ENCODE measurements at regions not wholly inside any gene's neighbourhood (a gene's known extent, or its start where the extent isn't known, plus 50 kb on each side); places are given as distances from the start of the nearest gene placed in this dataset.
"Not testable (repeated sequence)": the region's sequence is repeated elsewhere in the genome, so short reads cannot be mapped to it uniquely, and the experiment has no call there.

- DNase-seq (ENCODE audit: low read depth in 2 of 3, low spot score in 2 of 3): no peak
Observed at GRCh38 chrX:116873671-116874070, 410.9 kb upstream of the CT83 start.

GRCh38 chrX:116872931-116873330 lies 410.2 kb upstream of the CT83 start:
- no peak for DNase-seq (ENCODE audit: low read depth in 2 of 3, low spot score in 2 of 3)

- DNase-seq (ENCODE audit: low read depth in 2 of 3, low spot score in 2 of 3): no peak
Observed at GRCh38 chrX:116863029-116863428, 400.3 kb upstream of the CT83 start.

GRCh38 chrX:116862340-116862739 lies 399.6 kb upstream of the CT83 start:
- DNase-seq (ENCODE audit: low read depth in 2 of 3, low spot score in 2 of 3): no peak

- DNase-seq (ENCODE audit: low read depth in 2 of 3, low spot score in 2 of 3): no peak
Observed at GRCh38 chrX:116841290-116841689, 378.5 kb upstream of the CT83 start.

GRCh38 chrX:116827063-116827462 lies 364.3 kb upstream of the CT83 start:
- no peak for DNase-seq (ENCODE audit: low read depth in 2 of 3, low spot score in 2 of 3)

GRCh38 chrX:116824785-116825184 lies 362.0 kb upstream of the CT83 start:
- no peak for DNase-seq (ENCODE audit: low read depth in 2 of 3, low spot score in 2 of 3)

- no peak for DNase-seq (ENCODE audit: low read depth in 2 of 3, low spot score in 2 of 3)
Observed at GRCh38 chrX:116823677-116824076, 360.9 kb upstream of the CT83 start.

- DNase-seq (ENCODE audit: low read depth in 2 of 3, low spot score in 2 of 3): no peak
Observed at GRCh38 chrX:116806288-116806802, 343.6 kb upstream of the CT83 start.

- DNase-seq (ENCODE audit: low read depth in 2 of 3, low spot score in 2 of 3): no peak
Observed at GRCh38 chrX:116801943-116802342, 339.2 kb upstream of the CT83 start.

GRCh38 chrX:116781926-116782325 lies 319.1 kb upstream of the CT83 start:
- DNase-seq (ENCODE audit: low read depth in 2 of 3, low spot score in 2 of 3): no peak

GRCh38 chrX:116757491-116757890 lies 294.7 kb upstream of the CT83 start:
- no peak for DNase-seq (ENCODE audit: low read depth in 2 of 3, low spot score in 2 of 3)

GRCh38 chrX:116756958-116757357 lies 294.2 kb upstream of the CT83 start:
- DNase-seq (ENCODE audit: low read depth in 2 of 3, low spot score in 2 of 3): no peak

- DNase-seq (ENCODE audit: low read depth in 2 of 3, low spot score in 2 of 3): no peak
Observed at GRCh38 chrX:116749943-116750342, 287.2 kb upstream of the CT83 start.

GRCh38 chrX:116732214-116732613 lies 269.4 kb upstream of the CT83 start:
- DNase-seq (ENCODE audit: low read depth in 2 of 3, low spot score in 2 of 3): no peak

- DNase-seq (ENCODE audit: low read depth in 2 of 3, low spot score in 2 of 3): no peak
Observed at GRCh38 chrX:116726806-116727205, 264.0 kb upstream of the CT83 start.

GRCh38 chrX:116694046-116694445 lies 231.3 kb upstream of the CT83 start:
- no peak for DNase-seq (ENCODE audit: low read depth in 2 of 3, low spot score in 2 of 3)

GRCh38 chrX:116679544-116679943 lies 216.8 kb upstream of the CT83 start:
- DNase-seq (ENCODE audit: low read depth in 2 of 3, low spot score in 2 of 3): not testable (repeated sequence)

GRCh38 chrX:116667346-116668134 lies 204.8 kb upstream of the CT83 start:
- no peak for DNase-seq (ENCODE audit: low read depth in 2 of 3, low spot score in 2 of 3)

- DNase-seq (ENCODE audit: low read depth in 2 of 3, low spot score in 2 of 3): no peak
Observed at GRCh38 chrX:116657071-116657470, 194.3 kb upstream of the CT83 start.

- DNase-seq (ENCODE audit: low read depth in 2 of 3, low spot score in 2 of 3): no peak
Observed at GRCh38 chrX:116628464-116628863, 165.7 kb upstream of the CT83 start.

GRCh38 chrX:116618546-116618945 lies 155.8 kb upstream of the CT83 start:
- DNase-seq (ENCODE audit: low read depth in 2 of 3, low spot score in 2 of 3): no peak

- no peak for DNase-seq (ENCODE audit: low read depth in 2 of 3, low spot score in 2 of 3)
Observed at GRCh38 chrX:116607776-116608175, 145.0 kb upstream of the CT83 start.

Data from hematopoietic multipotent progenitor cell (in vitro differentiated cells).